HG03097 (cell line): ENCODE measurements at regions not wholly inside any gene's neighbourhood (a gene's known extent, or its start where the extent isn't known, plus 50 kb on each side); places are given as distances from the start of the nearest gene placed in this dataset.
A peak's percentile ranks its signal among the peaks of the same experiment; 100 is the strongest.

Experiments
- ATAC-seq: cut with Tn5 transposase; IDR thresholded peaks from one replicate; pipeline ENCODE4 v1.9.1; 2021; ENCODE audit not compliant: unreplicated experiment, low FRiP score

GRCh38 chr1:101290922-101291561, 54.2 kb downstream of the S1PR1 start:
- no peak for ATAC-seq

DNA sequence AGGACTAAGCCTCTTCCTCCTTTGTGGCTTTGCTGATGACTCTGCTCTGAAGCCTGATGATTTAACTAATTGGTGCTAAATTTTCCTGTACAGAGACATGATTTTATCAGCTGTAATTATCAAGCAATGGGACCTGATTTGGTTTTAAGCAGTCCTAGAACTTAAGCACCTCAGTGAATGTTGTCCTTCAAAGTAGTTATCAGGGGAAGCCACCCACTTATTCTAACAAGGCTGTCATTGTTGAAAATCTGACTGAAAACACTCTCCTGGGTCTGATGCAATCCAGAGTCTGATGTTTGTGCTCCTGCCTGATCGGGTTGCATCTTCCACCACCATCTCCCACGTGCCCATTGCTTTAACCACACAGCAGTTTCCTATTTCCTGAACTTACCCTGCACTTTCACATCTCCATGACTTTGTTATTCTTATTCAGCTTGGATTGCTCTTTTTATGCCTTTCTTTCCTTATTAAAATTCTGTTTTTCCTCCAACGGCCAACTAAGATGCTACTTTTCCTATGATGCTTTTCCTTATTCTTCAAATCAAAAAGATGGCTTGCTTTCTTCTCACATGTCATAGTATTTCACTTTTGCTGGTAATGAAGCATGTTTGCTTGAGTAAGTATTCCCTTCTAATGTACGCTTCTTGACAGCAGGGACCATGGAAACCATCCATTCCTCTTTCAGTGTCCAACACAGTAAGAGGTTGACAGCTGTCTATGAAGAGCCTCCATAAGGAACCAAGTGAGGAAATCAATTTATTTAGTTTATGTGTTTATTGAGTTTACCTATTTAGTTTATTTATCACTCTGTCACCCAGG, 55.0 kb downstream of the S1PR1 start:
- ATAC-seq = no peak

GRCh38 chr1:101293461-101294051, 56.7 kb downstream of the S1PR1 start:
- ATAC-seq = peak; percentile 46

GRCh38 chr1:101295209-101295608, 58.4 kb downstream of the S1PR1 start:
- ATAC-seq = no peak

GRCh38 chr1:101298663-101299062, 61.8 kb downstream of the S1PR1 start:
- ATAC-seq = no peak

DNA sequence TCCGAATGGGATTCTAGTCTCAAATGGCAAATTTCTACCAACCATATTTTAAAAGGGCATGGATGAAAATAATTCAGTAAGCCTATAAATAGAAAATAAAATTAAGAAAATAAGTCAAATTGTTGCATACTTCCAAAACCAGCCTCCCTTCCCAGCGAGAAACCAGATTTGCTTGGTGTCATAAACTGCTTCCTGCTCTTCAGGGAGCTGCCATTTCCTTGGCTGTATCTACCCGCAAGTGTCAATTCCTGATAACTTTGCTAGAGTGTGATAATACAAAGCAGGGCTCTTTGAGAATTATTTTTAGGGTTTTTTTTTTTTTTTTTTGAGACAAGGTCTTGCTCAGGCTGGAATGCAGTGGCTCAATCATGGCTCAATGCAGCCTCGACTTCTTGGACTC, 62.3 kb downstream of the S1PR1 start:
- no peak for ATAC-seq

- no peak for ATAC-seq
Measured at GRCh38 chr1:101299710-101300109, 62.9 kb downstream of the S1PR1 start.

DNA sequence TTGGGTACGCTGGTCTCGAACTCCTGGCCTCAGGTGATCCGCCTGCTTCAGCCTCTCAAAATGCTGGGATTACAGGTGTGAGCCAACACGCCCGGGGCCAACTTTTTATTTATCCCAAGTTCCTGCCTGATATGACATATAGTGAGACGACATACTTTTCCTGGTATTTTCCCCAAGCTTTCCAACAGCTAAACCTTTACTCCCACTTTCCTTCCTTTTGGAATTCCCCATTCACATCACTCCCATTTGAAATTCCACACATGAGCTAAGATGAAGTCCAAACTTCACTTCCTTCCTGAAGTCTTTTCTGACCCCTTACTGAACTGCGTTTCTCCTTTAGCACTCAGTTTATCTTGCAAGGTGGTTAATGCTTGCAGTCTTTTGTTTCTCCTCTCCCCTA, 64.1 kb downstream of the S1PR1 start:
- ATAC-seq = no peak

- no peak for ATAC-seq
Measured at GRCh38 chr1:101301446-101302057, 64.7 kb downstream of the S1PR1 start.

- ATAC-seq = no peak
Measured at GRCh38 chr1:101302831-101303511, 66.2 kb downstream of the S1PR1 start.

GRCh38 chr1:101307985-101308689, 71.3 kb downstream of the S1PR1 start:
- no peak for ATAC-seq

- ATAC-seq = no peak
Measured at GRCh38 chr1:101308935-101309333, 72.1 kb downstream of the S1PR1 start.

- peak; percentile 49 for ATAC-seq
Measured at GRCh38 chr1:101309334-101310311, 72.8 kb downstream of the S1PR1 start.

GRCh38 chr1:101310506-101310905, 73.7 kb downstream of the S1PR1 start:
- no peak for ATAC-seq

GRCh38 chr1:101311146-101311920, 74.5 kb downstream of the S1PR1 start:
- ATAC-seq = no peak

GRCh38 chr1:101312147-101312546, 75.3 kb downstream of the S1PR1 start:
- ATAC-seq = no peak

DNA sequence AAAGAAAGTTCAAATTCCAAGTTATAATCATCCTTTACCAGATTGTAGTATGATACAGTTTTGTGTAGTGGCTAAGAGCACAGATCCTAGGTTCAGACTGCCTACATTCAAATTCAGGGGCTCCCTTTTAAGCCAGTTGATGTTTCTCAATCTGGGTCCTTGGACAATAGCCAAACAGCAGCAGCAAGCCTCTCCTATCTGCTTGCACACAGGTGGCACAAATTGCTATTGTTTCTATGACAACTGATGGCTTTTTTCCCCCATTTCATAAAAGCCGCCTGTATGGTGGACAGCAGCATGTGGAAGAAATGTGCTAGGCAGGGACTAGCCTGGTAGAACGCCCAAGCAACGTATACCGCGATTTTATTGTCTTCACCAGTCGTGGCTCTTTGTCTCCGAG, 76.5 kb downstream of the S1PR1 start:
- ATAC-seq = no peak

GRCh38 chr1:101314244-101314643, 77.4 kb downstream of the S1PR1 start:
- peak; percentile 34 for ATAC-seq
